GM19452 (cell line): ENCODE measurements at regions not wholly inside any gene's neighbourhood (a gene's known extent, or its start where the extent isn't known, plus 50 kb on each side); places are given as distances from the start of the nearest gene placed in this dataset.

ENCODE experiments used
- ATAC-seq: cut with Tn5 transposase; IDR thresholded peaks from one replicate; pipeline ENCODE4 v1.9.1; 2021; ENCODE audit not compliant: unreplicated experiment

GRCh38 chr2:7666596-7667259 lies 749.5 kb downstream of the RNF144A start:
- ATAC-seq, result no peak

DNA sequence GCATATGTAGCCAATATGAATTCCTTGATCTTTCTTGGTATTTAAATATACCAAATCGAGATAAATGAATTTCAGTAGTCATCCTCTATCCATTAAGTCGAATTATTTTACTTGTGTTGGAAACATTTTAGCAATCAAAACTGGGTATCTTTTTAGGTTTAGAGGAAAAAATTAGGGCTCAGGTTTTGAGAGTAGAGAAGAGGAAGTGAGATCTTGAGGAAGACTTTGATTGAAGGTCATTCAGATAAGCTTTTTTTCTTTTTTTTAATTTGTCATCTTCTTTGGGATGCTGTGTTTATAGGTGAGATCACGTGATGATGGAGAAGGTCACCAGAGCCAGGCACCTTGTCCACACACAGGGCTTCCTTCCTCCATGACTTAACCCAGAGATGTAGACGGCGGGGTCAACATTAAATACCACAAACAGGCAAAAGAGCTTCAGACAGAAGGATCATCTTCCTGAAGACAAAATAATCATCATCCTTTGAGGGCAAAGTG lies 750.1 kb downstream of the RNF144A start:
- no peak for ATAC-seq

GRCh38 chr2:7670905-7671641 lies 753.9 kb downstream of the RNF144A start:
- no peak for ATAC-seq

GRCh38 chr2:7672027-7672684 lies 754.9 kb downstream of the RNF144A start:
- ATAC-seq, result no peak

- ATAC-seq, result no peak
Observed at GRCh38 chr2:7672685-7673071, 755.5 kb downstream of the RNF144A start.

DNA sequence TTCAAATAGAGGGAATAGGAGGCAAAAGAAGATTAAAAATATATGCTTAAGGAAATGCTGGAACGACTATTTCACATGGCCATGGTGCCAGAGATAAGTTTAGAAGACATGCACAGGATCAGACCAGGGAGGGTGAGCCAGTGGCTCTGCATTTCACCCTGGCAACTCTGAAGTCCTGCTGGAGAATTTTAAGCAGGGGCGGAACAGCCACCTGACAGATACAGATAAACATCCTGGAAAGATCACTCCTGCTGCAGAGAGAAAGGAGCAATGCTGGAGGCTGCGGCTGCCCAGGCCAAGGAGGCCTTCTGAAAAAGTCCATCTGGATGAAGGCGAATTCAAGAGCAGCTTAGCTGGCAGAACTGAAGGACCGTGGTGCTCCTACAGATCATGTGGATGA lies 755.9 kb downstream of the RNF144A start:
- ATAC-seq, result no peak

DNA sequence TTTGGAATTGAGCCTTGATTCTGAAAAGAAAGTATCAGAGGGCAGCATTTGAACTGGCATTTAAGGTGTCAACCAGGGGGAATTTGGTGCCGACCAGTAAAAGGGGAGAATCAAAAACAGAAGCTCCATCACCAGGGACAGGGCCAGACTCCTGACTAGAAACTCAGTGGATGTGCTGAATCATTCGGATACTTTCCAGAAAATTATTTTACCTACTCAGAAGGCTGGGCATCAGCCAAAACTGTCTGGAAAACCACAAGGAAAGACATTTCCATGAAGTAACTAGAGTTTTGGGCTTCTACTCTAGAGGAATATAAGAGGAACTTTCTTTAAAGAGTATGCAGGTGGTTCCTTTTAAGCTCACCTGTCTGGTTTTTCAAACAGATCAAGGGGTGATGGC lies 756.6 kb downstream of the RNF144A start:
- ATAC-seq, result no peak

- ATAC-seq, result no peak
Observed at GRCh38 chr2:7674606-7675005, 757.4 kb downstream of the RNF144A start.

DNA sequence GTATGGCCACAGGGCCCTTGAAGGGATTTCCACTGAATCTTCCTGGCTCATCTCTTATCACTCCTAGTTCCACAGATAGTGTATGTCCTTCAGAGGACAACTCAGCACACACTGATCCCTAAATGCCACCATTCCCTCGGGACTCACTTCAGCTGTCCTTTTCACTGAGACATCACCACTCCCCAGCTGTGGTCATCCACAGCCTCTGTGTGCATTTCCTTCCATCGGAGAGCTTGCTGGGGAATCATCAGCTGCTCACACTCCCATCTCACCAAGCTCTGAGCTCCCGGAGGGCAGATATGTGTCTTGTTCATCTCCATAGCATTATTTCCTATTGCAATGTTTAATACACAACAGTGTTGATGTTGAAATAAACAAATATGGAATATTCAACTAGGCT lies 759.5 kb downstream of the RNF144A start:
- ATAC-seq, result no peak

DNA sequence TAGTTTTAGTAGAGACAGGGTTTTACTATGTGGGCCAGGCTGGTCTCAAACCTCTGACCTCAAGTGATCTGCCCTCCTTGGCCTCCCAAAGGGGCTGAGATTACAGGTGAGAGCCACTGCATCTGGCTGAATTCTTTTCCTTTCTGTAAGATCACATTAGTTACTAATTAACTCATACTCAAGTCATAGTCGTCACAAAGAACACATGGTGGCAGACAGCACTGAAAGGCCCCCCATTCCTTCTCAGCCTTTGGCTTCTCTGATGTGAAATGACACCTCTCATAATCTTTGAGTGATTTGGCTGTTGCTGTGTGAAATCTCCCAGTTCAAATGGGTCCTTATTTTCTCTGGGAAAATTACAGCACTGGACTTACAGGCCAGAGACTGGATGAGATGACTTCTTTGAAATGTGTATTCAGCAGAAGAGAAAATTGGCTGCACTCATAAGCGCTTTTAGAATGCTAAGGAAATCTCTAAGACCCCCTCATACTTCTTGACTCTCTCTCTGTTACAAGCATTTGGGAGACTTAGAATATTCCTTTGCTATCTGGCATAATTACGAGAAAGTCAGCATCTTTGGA lies 764.8 kb downstream of the RNF144A start:
- no peak for ATAC-seq

- no peak for ATAC-seq
Observed at GRCh38 chr2:7683196-7683595, 766.0 kb downstream of the RNF144A start.

GRCh38 chr2:7683708-7684107 lies 766.5 kb downstream of the RNF144A start:
- ATAC-seq, result no peak

GRCh38 chr2:7685342-7686015 lies 768.3 kb downstream of the RNF144A start:
- no peak for ATAC-seq

GRCh38 chr2:7686016-7686385 lies 768.8 kb downstream of the RNF144A start:
- no peak for ATAC-seq

DNA sequence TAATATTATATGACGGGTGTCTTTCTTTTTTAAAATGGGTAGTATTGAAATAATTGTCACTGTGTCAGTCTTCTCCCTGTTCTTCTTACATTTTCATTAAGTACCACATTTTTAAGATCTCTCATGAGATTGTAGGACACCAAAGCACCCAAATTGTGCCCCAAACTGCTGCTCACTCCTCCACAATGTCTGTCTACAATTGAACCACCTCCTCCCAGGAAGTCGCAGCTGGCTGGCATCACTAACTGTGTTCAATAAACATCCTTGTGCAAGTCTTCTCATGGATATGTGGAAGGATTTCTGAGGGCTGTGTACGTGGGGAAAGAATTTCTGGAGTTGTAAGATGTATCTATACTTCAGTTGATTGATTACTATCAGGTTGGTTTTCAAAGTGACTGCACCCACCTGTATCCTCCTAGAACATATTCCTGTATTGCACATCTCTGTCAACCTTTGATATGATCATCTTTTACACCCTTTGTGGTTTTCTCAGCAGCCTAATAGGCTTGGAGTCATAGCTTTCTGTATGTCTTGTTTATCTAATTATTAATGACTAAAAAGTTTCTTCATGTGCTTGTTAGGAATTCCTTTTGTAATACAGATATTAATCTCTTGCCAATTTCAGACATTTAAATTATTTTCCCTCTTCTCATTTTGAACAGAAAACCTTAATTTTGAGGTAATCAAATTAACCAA lies 774.9 kb downstream of the RNF144A start:
- ATAC-seq, result no peak

DNA sequence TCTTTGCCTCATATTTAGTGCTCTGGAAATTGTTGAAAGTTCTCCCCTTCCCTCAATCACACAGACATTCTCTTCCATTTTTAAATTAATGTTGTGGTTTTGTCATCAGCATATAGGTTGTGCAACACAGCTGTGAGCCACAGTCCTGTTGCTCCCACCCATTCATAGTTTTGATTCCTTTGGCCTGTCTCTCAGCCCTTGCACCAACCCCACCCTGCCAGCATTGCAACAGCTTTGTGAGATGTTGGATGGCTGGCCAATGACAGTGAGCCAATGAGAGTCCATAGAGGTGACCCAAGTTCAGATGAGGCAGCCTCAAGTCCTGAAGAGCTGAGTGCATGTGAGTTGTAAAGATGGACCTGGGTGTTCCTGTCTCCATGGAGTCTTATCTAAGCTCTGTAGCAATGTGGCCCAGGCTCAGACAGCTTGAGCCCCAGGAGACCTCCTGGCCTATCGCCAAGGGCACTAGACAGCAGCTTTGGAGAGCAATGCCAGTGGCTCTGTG lies 775.5 kb downstream of the RNF144A start:
- ATAC-seq, result no peak

GRCh38 chr2:7693246-7694075 lies 776.2 kb downstream of the RNF144A start:
- no peak for ATAC-seq

DNA sequence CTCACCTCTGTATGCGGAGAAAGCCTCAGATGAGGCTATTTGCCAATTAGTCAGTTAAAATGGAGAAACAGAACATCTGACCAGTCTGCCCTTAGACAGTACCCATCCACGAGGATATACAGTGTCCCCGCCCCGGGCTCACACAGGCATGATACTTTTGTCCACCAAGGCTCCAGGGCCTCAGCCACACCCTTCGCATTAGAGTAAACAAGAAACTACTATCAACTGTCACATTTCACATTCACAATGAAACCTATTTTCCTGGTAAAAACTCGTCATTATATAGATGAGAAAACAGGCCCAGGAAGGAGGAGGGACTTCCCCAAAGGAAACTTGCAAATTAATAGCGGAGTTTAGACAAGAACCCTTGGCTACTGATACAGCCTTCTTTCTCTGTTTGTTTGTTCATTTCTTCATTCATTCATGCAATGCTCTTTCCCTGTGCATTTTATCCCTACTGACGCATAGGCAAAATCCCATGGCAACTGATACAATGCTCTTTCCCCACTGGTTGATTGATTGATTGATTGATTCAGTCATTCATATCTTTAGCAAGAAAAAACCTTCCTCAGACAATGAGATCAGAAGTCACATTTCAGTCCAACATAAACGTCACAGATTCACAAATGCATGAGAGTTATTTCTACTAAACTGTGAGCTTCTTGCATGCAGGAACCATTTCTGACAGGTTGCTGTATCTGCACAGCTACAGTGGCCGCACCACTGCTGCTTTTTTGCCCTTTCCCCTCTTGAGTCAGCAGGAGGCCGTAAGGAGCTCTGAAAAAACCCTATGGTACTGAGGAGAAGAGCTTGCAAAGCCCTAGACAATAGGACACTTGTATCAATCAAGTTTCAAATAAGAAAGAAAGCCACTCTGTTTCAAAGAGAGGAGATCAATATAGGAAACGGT lies 777.1 kb downstream of the RNF144A start:
- ATAC-seq, result no peak
